ENCODE measurements at regions not wholly inside any gene's neighbourhood (a gene's known extent, or its start where the extent isn't known, plus 50 kb on each side); places are given as distances from the start of the nearest gene placed in this dataset.

- intact Hi-C loops (cut with DNase I; ENCODE audit: low total_unique reads), result no loop called here
- no peaks in the 10 kb centered on the region for H3K4me1 ChIP-seq
- H3K27ac ChIP-seq, result no peak overlapping the region
- DNase-seq (no peak), ATAC-seq (no peak)
- H3K27me3 ChIP-seq, result no peaks in the 10 kb centered on the region
- H3K36me3 ChIP-seq, result no peaks in the 10 kb centered on the region
- H3K4me3 ChIP-seq, result no peak overlapping the region
- TF ChIP-seq CTCF (IDR thresholded peaks at IDR 0.05 in 4 of 5, conservative IDR thresholded peaks at IDR 0.05 in 1 of 5) (no peak), POLR2A (IDR thresholded peaks at IDR 0.05) (no peak)
- no peaks in the 10 kb centered on the region for H3K9me3 ChIP-seq
- in situ Hi-C loops (cut with MboI; ENCODE audit: low sequenced_read_pairs in 4 of 4), result no loop called here
Measured at GRCh38 chr3:59189939-59190338, 140.1 kb upstream of the CFAP20DC start.

- no peak for DNase-seq
- no peak overlapping the region for H3K27ac ChIP-seq
- TF ChIP-seq CTCF (IDR thresholded peaks at IDR 0.05 in 4 of 5, conservative IDR thresholded peaks at IDR 0.05 in 1 of 5) (no peak), POLR2A (IDR thresholded peaks at IDR 0.05) (no peak)
- H3K36me3 ChIP-seq, result no peaks in the 10 kb centered on the region
- intact Hi-C loops (cut with DNase I; ENCODE audit: low total_unique reads), result no loop called here
- no peak overlapping the region for H3K4me3 ChIP-seq
- no peak for ATAC-seq
- H3K4me1 ChIP-seq, result no peaks in the 10 kb centered on the region
- no peaks in the 10 kb centered on the region for H3K27me3 ChIP-seq
- H3K9me3 ChIP-seq, result no peaks in the 10 kb centered on the region
- in situ Hi-C loops (cut with MboI; ENCODE audit: low sequenced_read_pairs in 4 of 4), result no loop called here
Measured at GRCh38 chr3:59189526-59189925, 139.7 kb upstream of the CFAP20DC start.

GRCh38 chr3:59186725-59187124, 136.9 kb upstream of the CFAP20DC start:
- no peaks in the 10 kb centered on the region for H3K4me1 ChIP-seq
- no peak overlapping the region for H3K27ac ChIP-seq
- intact Hi-C loops (cut with DNase I; ENCODE audit: low total_unique reads) (no loop called here), in situ Hi-C loops (cut with MboI; ENCODE audit: low sequenced_read_pairs in 4 of 4) (no loop called here)
- H3K9me3 ChIP-seq, result no peaks in the 10 kb centered on the region
- TF ChIP-seq CTCF (IDR thresholded peaks at IDR 0.05 in 4 of 5, conservative IDR thresholded peaks at IDR 0.05 in 1 of 5), result no peak
- TF ChIP-seq POLR2A (IDR thresholded peaks at IDR 0.05), result no peak
- no peak for ATAC-seq
- H3K4me3 ChIP-seq, result no peak overlapping the region
- H3K27me3 ChIP-seq, result no peaks in the 10 kb centered on the region
- no peaks in the 10 kb centered on the region for H3K36me3 ChIP-seq
- DNase-seq, result no peak

- no peaks in the 10 kb centered on the region for H3K9me3 ChIP-seq
- intact Hi-C loops (cut with DNase I; ENCODE audit: low total_unique reads) (no loop called here), in situ Hi-C loops (cut with MboI; ENCODE audit: low sequenced_read_pairs in 4 of 4) (no loop called here)
- TF ChIP-seq CTCF (IDR thresholded peaks at IDR 0.05 in 4 of 5, conservative IDR thresholded peaks at IDR 0.05 in 1 of 5) (no peak), POLR2A (IDR thresholded peaks at IDR 0.05) (no peak)
- H3K4me1 ChIP-seq, result no peaks in the 10 kb centered on the region
- no peak overlapping the region for H3K4me3 ChIP-seq
- no peak for DNase-seq
- H3K27ac ChIP-seq, result no peak overlapping the region
- no peaks in the 10 kb centered on the region for H3K36me3 ChIP-seq
- no peaks in the 10 kb centered on the region for H3K27me3 ChIP-seq
- no peak for ATAC-seq
Measured at GRCh38 chr3:59185591-59186369, 136.0 kb upstream of the CFAP20DC start.

- ATAC-seq (no peak), DNase-seq (no peak)
- H3K9me3 ChIP-seq, result no peaks in the 10 kb centered on the region
- no peaks in the 10 kb centered on the region for H3K36me3 ChIP-seq
- H3K27me3 ChIP-seq, result no peaks in the 10 kb centered on the region
- no peak overlapping the region for H3K27ac ChIP-seq
- in situ Hi-C loops (cut with MboI; ENCODE audit: low sequenced_read_pairs in 4 of 4) (no loop called here), intact Hi-C loops (cut with DNase I; ENCODE audit: low total_unique reads) (no loop called here)
- TF ChIP-seq POLR2A (IDR thresholded peaks at IDR 0.05), result no peak
- no peak for TF ChIP-seq CTCF (IDR thresholded peaks at IDR 0.05 in 4 of 5, conservative IDR thresholded peaks at IDR 0.05 in 1 of 5)
- H3K4me1 ChIP-seq, result no peaks in the 10 kb centered on the region
- no peak overlapping the region for H3K4me3 ChIP-seq
Measured at GRCh38 chr3:59180006-59180405, 130.2 kb upstream of the CFAP20DC start.

Data from gastrocnemius medialis (tissue), 4 donors.